Aorta (tissue), 5 donors: ENCODE measurements at regions not wholly inside any gene's neighbourhood (a gene's known extent, or its start where the extent isn't known, plus 50 kb on each side); places are given as distances from the start of the nearest gene placed in this dataset.

Source experiments
- ATAC-seq: fragments of 200-7000 bp; cut with Tn5 transposase; one replicate; pipeline ENCODE4 v1.9.1; 2022; ENCODE audit warnings: moderate library complexity; ENCODE audit not compliant: low FRiP score
- DNase-seq, 2 donors: peaks; one replicate each; pipeline ENCODE4 v3.0.0-alpha.2; 2020
- H3K27ac ChIP-seq, 2 donors: one replicate each; pipeline ENCODE4 v1.5.1; 2013; ENCODE audit warnings: low read length in 2 of 2, mild to moderate bottlenecking in 2 of 2, moderate library complexity in 2 of 2, control low read depth in 1 of 2, inconsistent platforms in 1 of 2, low read depth in 1 of 2
- H3K27me3 ChIP-seq, 2 donors: one replicate each; pipeline ENCODE4 v1.6.1; 2013; ENCODE audit warnings: control low read depth in 1 of 2, low read length in 1 of 2, mild to moderate bottlenecking in 1 of 2, moderate library complexity in 1 of 2; ENCODE audit not compliant: insufficient read depth in 2 of 2, control insufficient read depth in 1 of 2
- H3K36me3 ChIP-seq, 2 donors: one replicate each; pipeline ENCODE4 v1.6.1; 2013; ENCODE audit warnings: control low read depth in 1 of 2, low read length in 1 of 2, mild to moderate bottlenecking in 1 of 2; ENCODE audit not compliant: insufficient read depth in 2 of 2, control insufficient read depth in 1 of 2
- H3K4me1 ChIP-seq, 2 donors: one replicate each; pipeline ENCODE4 v1.6.1; 2013; ENCODE audit warnings: low read length in 2 of 2, control low read depth in 1 of 2, mild to moderate bottlenecking in 1 of 2, moderate library complexity in 1 of 2; ENCODE audit not compliant: insufficient read depth in 2 of 2, control insufficient read depth in 1 of 2
- H3K4me3 ChIP-seq, 2 donors: one replicate each; pipeline ENCODE4 v1.5.1; 2013; ENCODE audit warnings: low read length in 2 of 2, control low read depth in 1 of 2, mild to moderate bottlenecking in 1 of 2
- H3K9me3 ChIP-seq: one replicate; pipeline ENCODE4 v1.6.1; 2013; ENCODE audit warnings: mild to moderate bottlenecking, low read length; ENCODE audit not compliant: control insufficient read depth
- WGBS, 2 donors: extraction: QIAGEN DNeasy Blood & Tissue Kit; methylation state at CpG; one replicate each; pipeline ENCODE4 v1.1.7; 2013; 5-methylcytosine and 5-hydroxymethylcytosine counted together
- intact Hi-C, 2 donors: fragments of 100-400 bp; cut with DNase I; formaldehyde crosslinking; loops; one replicate each; pipeline versions ENCODE4 v1.14.2 to v1.15.0; 2022
- donor health status: healthy with polysubstance abuse.
- donor health status: Bipolar disorder and iron deficiency.
- donor health status: DM: no; HTN: no; CAD: no.
- donor health status: DM: no; HTN: no; CAD: no.
- donor health status: DM: yes; HTN: yes; CAD: no.

DNA sequence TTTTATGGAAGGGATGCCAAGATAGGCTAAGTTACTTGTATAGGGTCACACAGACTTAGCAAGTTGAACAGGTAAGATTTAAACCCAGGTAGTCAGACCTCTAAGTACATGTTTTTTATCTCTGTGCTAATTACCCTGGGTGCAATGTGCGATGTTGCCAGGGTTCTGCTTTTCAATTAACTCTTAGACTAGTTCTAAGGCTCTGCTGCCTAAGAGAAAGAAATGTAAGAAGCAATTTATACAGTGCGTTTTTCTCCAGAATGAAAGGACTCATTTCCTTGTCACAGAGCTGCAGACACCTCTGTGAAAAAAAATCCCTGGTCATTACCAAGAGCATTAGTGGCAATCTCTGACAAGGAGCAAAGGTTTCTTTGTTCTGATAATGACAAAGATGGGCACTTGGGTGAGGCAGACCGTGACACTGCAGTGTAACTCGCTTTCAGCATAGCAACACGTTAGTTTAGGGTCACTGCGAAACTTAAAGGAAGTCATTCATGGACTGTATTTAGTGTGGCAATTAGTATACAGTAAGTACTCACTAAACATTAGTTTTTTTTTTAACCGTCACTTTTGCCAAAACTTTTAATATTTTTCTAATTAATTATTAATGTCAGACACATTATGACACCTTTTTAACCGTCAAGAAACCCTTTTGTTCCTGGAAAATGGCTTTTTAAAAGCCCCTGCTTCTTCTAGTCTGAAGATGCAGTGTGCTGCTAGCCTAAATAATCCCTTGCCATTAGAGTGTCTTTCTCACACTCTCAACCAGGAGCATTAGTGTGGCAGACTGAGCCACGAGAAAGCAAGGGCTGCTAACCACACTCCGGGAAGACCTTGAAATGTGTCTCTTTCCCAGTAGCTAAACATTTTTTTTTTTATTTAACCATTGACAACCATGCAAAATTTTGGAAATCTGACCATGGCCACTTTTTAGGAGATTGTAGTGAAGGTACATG is 520.0 kb upstream of the C9orf72 start:
- Histone ChIP-seq H3K27me3 (no peaks in the 10 kb centered on the region), H3K4me3 (no peak overlapping the region), H3K4me1 (no peaks in the 10 kb centered on the region), H3K9me3 (peaks cover 1% of the 10 kb centered on the region), H3K36me3 (no peaks in the 10 kb centered on the region), H3K27ac (no peak overlapping the region)
- intact Hi-C loops, result loop anchor here in 1 of 2 donors (10.0 kb wide), 1 partner anchor 62 kb away; no protein-coding TSS in a partner anchor
- 36 to 45% methylated on average over 10 of the region's 10 CpGs for WGBS, 2 donors
- ATAC-seq (no peak), DNase-seq (no peak)

DNA sequence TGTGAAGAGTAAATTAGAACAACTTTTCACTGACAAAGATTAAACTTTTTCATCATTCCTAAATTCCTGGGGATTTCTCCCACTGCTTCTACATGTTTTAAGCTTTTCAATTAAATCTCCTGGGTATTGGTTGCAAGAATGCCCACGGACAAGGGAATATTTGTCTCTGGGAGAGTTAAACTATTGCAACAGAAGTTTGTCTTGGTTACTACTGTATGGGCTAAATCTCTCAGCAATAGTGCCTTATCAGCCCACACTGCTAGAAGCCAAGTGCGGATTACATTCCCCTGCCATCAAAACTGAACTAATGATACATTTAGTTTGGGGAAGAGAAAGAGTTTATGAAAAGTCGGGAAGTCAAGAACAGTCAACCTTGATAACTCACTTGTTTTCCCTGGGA is 528.2 kb upstream of the C9orf72 start:
- Histone ChIP-seq H3K4me3 (no peak overlapping the region), H3K27me3 (no peaks in the 10 kb centered on the region), H3K27ac (no peak overlapping the region), H3K9me3 (no peaks in the 10 kb centered on the region), H3K36me3 (no peaks in the 10 kb centered on the region), H3K4me1 (no peaks in the 10 kb centered on the region)
- WGBS, 2 donors, result 36 to 47% methylated on average over 3 of the region's 3 CpGs
- ATAC-seq (no peak), DNase-seq (no peak)
- intact Hi-C loops, result no loop called here

DNA sequence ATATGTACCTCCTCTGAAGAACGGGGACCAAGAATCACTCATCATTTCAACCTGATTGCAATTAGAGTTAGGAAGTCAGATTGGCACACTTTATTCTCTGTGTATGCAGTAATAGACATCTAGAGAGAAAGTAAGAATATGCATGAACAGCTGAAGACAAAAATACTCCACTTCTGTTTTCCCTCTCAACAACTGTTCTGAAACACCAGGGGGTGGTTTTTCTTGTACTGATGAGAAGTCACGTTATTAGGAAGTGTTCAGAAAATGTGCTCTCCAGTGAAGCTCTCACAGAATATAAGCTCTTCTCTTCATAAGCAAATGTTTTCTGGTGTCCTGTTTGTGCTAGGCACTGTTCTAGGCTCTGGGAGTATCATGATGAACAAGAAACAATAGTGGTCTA is 531.7 kb upstream of the C9orf72 start:
- no peak overlapping the region for H3K4me3 ChIP-seq
- no peaks in the 10 kb centered on the region for H3K4me1 ChIP-seq
- WGBS, 2 donors, result 67 to 69% methylated on average over 2 of the region's 2 CpGs
- intact Hi-C loops, result no loop called here
- no peaks in the 10 kb centered on the region for H3K36me3 ChIP-seq
- no peak overlapping the region for H3K27ac ChIP-seq
- DNase-seq, result no peak
- no peak for ATAC-seq
- no peaks in the 10 kb centered on the region for H3K9me3 ChIP-seq
- H3K27me3 ChIP-seq, result no peaks in the 10 kb centered on the region

DNA sequence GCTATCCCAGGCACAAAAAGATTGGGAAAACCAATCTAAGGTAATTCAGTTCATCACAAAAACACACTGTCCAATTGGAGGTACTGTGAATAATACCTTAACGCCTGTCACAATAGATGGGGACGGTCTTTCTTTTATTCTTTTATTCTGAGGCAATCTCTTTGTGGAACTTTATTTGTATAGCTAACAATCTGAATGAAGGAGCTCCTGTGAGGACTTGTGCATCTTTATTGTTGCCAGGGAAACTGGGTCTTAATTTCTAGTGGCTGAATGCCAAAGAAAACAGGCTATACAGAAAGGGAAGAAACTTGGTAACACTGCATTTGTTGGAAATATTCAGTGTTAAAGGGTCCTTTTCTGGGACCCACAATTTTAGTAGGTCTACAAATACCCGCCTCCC is 546.9 kb upstream of the C9orf72 start:
- DNase-seq (no peak), ATAC-seq (no peak)
- intact Hi-C loops, result no loop called here
- Histone ChIP-seq H3K9me3 (no peaks in the 10 kb centered on the region), H3K36me3 (no peaks in the 10 kb centered on the region), H3K27me3 (no peaks in the 10 kb centered on the region), H3K4me1 (no peaks in the 10 kb centered on the region), H3K27ac (no peak overlapping the region), H3K4me3 (no peak overlapping the region)
- 71 to 77% methylated on average over 3 of the region's 3 CpGs for WGBS, 2 donors

DNA sequence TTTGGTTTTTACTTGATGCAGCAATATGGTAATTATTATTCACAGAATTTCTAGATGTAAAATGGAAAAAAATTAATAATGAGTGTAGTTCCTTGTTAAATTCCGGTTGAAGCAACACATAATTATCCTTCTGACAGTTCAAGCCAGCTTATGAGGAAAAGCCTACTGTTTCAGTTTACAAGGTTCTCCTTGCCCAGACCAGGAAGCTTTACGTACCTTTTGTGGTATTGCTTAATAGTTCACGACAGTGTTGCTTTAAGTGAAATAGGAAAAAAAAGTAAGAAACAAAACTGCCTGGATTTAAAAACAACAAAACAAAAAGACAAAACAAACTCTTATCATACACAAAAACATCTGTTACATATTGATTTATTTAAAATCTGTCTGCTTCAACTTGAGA is 547.3 kb upstream of the C9orf72 start:
- WGBS, 2 donors, result 59 to 65% methylated on average over 3 of the region's 3 CpGs
- H3K9me3 ChIP-seq, result no peaks in the 10 kb centered on the region
- H3K27me3 ChIP-seq, result no peaks in the 10 kb centered on the region
- ATAC-seq (no peak), DNase-seq (no peak)
- H3K36me3 ChIP-seq, result no peaks in the 10 kb centered on the region
- no peaks in the 10 kb centered on the region for H3K4me1 ChIP-seq
- H3K27ac ChIP-seq, result no peak overlapping the region
- intact Hi-C loops, result no loop called here
- no peak overlapping the region for H3K4me3 ChIP-seq

DNA sequence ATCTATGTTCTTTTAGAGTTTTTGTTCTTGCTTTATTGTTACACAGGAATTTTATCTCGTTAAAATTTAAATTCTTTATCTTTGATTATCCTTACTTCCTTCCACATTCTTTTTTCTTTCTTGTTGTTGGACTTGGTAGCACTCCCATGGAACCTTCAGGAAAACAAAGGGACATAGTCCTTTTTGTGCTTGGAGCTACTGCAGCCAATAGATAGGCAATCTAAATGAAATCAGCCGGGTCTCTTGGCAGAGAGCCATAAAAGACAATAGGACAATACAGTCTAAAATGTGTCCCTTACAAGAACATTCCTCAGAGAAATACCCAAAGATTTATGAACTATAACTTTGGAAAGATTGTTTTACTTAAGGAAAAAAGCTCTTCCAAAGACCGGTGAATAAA is 548.1 kb upstream of the C9orf72 start:
- Histone ChIP-seq H3K27ac (no peak overlapping the region), H3K4me1 (no peaks in the 10 kb centered on the region), H3K27me3 (no peaks in the 10 kb centered on the region), H3K36me3 (no peaks in the 10 kb centered on the region), H3K9me3 (no peaks in the 10 kb centered on the region), H3K4me3 (no peak overlapping the region)
- intact Hi-C loops, result no loop called here
- DNase-seq (no peak), ATAC-seq (no peak)
- 22 to 28% methylated on average over 3 of the region's 3 CpGs for WGBS, 2 donors

DNA sequence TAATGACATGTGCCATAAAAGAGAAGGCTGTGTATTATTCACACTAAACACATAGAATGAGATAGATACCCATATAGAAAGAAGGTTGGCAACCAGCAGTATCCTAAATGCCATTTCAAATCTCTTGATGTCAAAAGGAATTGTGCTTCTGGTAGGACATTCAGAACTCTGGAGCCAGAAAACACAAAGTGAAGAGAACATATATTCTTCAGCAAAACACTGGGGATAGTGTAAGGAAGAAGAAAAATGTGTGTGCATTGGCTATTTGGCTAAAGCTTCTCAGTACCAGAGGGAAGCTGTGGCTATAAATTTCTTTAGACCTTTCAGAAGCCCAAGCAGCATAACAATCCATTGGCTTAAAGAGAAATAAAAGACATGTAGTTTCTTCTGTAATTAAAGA is 551.6 kb upstream of the C9orf72 start:
- Histone ChIP-seq H3K27me3 (no peaks in the 10 kb centered on the region), H3K4me3 (no peak overlapping the region), H3K4me1 (no peaks in the 10 kb centered on the region), H3K36me3 (no peaks in the 10 kb centered on the region), H3K9me3 (no peaks in the 10 kb centered on the region), H3K27ac (no peak overlapping the region)
- no peak for DNase-seq
- intact Hi-C loops, result no loop called here
- no peak for ATAC-seq

DNA sequence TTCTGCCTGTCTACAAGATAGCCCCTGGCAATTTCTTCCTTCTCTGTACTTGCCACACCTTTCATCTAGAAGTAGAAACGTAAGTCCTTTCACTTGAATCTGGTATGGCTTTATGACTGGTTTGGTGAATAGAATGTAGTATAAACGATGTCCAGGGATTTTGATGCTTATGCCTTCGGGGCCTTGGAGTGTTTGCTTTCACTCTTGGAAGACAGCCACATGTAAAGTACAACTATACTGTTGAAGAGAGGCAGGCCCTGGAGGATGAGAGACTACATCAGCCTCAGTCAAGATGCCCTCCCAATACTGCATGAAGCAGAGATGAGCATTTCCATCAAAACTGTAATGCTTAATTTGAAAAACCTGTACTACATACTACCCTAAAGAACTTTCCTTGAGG is 553.8 kb upstream of the C9orf72 start:
- H3K4me3 ChIP-seq, result no peak overlapping the region
- intact Hi-C loops, result no loop called here
- no peaks in the 10 kb centered on the region for H3K4me1 ChIP-seq
- H3K9me3 ChIP-seq, result no peaks in the 10 kb centered on the region
- no peaks in the 10 kb centered on the region for H3K36me3 ChIP-seq
- no peaks in the 10 kb centered on the region for H3K27me3 ChIP-seq
- WGBS, 2 donors, result 29 to 42% methylated on average over 3 of the region's 3 CpGs
- DNase-seq, result no peak
- no peak for ATAC-seq
- H3K27ac ChIP-seq, result no peak overlapping the region

DNA sequence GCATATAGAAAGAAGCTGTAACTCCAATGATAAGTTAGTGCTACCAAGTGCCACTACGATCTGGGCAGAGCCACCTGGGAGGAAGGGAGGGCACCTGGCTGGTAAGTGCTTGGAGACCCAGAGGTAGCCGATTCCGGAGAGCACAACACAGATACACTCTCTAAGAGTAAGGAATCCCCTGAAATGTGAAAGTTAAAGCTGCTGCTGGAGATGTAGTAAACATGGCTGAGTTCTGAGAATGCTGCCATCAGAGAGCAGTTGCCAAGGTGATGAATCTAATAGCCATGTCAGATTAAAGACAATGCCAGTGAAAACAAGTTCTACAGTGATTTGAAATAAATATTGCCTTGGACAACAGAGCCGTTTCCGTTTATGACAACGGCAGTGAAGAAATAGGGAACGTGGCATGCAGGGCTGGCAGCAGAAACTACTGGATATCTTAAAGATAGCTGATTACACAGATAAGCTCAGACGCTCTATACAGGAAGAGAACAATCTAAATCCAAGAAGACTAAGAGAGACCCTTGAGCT is 561.2 kb upstream of the C9orf72 start:
- 45 to 50% methylated on average over 8 of the region's 8 CpGs for WGBS, 2 donors
- Histone ChIP-seq H3K9me3 (no peaks in the 10 kb centered on the region), H3K4me1 (no peaks in the 10 kb centered on the region), H3K27me3 (no peaks in the 10 kb centered on the region), H3K27ac (no peak overlapping the region), H3K36me3 (no peaks in the 10 kb centered on the region), H3K4me3 (no peak overlapping the region)
- DNase-seq, result no peak
- no peak for ATAC-seq
- intact Hi-C loops, result no loop called here
